ENCODE measurements at regions not wholly inside any gene's neighbourhood (a gene's known extent, or its start where the extent isn't known, plus 50 kb on each side); places are given as distances from the start of the nearest gene placed in this dataset.

DNA sequence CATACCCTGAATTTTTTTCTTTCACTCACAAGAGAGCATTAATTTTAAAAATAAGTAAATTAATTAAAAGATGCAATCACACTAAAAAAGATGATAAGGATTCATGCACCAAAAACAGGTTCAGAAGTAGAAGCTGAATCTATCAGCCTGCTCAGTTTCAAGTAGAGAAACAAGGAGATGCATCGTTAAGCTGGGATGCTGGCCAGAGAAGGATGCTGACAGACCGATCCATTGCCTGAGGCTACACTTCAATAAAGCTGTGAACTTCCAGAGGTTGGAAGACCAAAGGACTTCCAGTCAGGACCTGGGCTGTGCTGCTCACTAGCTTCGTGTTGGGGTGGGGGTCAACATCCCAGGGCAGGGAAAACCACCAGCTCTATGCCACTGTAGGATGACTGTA is 457.7 kb downstream of the EFNA5 start:
- TF ChIP-seq, protein P1, sequence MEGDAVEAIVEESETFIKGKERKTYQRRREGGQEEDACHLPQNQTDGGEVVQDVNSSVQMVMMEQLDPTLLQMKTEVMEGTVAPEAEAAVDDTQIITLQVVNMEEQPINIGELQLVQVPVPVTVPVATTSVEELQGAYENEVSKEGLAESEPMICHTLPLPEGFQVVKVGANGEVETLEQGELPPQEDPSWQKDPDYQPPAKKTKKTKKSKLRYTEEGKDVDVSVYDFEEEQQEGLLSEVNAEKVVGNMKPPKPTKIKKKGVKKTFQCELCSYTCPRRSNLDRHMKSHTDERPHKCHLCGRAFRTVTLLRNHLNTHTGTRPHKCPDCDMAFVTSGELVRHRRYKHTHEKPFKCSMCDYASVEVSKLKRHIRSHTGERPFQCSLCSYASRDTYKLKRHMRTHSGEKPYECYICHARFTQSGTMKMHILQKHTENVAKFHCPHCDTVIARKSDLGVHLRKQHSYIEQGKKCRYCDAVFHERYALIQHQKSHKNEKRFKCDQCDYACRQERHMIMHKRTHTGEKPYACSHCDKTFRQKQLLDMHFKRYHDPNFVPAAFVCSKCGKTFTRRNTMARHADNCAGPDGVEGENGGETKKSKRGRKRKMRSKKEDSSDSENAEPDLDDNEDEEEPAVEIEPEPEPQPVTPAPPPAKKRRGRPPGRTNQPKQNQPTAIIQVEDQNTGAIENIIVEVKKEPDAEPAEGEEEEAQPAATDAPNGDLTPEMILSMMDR (IDR thresholded peaks at IDR 0.05; ENCODE audit: low read depth, low read length), result no peak
- TF ChIP-seq EZH2phosphoT487 (IDR thresholded peaks at IDR 0.05; ENCODE audit: low read depth), result no peak
